ENCODE measurements at regions not wholly inside any gene's neighbourhood (a gene's known extent, or its start where the extent isn't known, plus 50 kb on each side); places are given as distances from the start of the nearest gene placed in this dataset.

GRCh38 chr12:85621041-85621440 lies 215.2 kb downstream of the RASSF9 start:
- ATAC-seq (no peak), FAIRE-seq (no peak), DNase-seq (ENCODE audit: low read depth in 1 of 2, low spot score in 1 of 2) (no peak)
- H3K4me2 ChIP-seq: no peak overlapping the region
- no peaks in the 10 kb centered on the region for H3K9me3 ChIP-seq
- ChIA-PET POLR2A (no interaction called here), CTCF (interaction anchor here (0.6 to 0.7 kb wide), 2 partner anchors 10 to 18 kb away, joined by 3 read pairs; no protein-coding TSS in a partner anchor)
- WGBS (ENCODE audit: missing lambda C conversion rate): 73% methylated on average over 2 of the region's 2 CpGs
- TF ChIP-seq SMC3 (IDR thresholded peaks at IDR 0.05): no peak
- H3K4me1 ChIP-seq: no peaks in the 10 kb centered on the region
- no peak overlapping the region for H3K4me3 ChIP-seq
- no peak overlapping the region for H3K27ac ChIP-seq

- WGBS (ENCODE audit: missing lambda C conversion rate): 69% methylated on average over 2 of the region's 2 CpGs
- ATAC-seq (no peak), FAIRE-seq (no peak), DNase-seq (ENCODE audit: low read depth in 1 of 2, low spot score in 1 of 2) (no peak)
- no peak overlapping the region for H3K4me3 ChIP-seq
- POLR2A ChIA-PET: no interaction called here
- CTCF ChIA-PET: no interaction called here
- no peak overlapping the region for H3K4me2 ChIP-seq
- TF ChIP-seq, protein P1, sequence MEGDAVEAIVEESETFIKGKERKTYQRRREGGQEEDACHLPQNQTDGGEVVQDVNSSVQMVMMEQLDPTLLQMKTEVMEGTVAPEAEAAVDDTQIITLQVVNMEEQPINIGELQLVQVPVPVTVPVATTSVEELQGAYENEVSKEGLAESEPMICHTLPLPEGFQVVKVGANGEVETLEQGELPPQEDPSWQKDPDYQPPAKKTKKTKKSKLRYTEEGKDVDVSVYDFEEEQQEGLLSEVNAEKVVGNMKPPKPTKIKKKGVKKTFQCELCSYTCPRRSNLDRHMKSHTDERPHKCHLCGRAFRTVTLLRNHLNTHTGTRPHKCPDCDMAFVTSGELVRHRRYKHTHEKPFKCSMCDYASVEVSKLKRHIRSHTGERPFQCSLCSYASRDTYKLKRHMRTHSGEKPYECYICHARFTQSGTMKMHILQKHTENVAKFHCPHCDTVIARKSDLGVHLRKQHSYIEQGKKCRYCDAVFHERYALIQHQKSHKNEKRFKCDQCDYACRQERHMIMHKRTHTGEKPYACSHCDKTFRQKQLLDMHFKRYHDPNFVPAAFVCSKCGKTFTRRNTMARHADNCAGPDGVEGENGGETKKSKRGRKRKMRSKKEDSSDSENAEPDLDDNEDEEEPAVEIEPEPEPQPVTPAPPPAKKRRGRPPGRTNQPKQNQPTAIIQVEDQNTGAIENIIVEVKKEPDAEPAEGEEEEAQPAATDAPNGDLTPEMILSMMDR (IDR thresholded peaks at IDR 0.05): no peak
- TF ChIP-seq FOSL2 (IDR thresholded peaks at IDR 0.05): no peak
- TF ChIP-seq FOSL2 (CRISPR knock-in tag; IDR thresholded peaks at IDR 0.05): no peak
- TF ChIP-seq HOXA7 (CRISPR knock-in tag; IDR thresholded peaks at IDR 0.05): no peak
- no peak for TF ChIP-seq NR3C1 (IDR thresholded peaks at IDR 0.05)
- TF ChIP-seq, protein P2, sequence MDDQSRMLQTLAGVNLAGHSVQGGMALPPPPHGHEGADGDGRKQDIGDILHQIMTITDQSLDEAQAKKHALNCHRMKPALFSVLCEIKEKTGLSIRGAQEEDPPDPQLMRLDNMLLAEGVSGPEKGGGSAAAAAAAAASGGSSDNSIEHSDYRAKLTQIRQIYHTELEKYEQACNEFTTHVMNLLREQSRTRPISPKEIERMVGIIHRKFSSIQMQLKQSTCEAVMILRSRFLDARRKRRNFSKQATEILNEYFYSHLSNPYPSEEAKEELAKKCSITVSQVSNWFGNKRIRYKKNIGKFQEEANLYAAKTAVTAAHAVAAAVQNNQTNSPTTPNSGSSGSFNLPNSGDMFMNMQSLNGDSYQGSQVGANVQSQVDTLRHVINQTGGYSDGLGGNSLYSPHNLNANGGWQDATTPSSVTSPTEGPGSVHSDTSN (IDR thresholded peaks at IDR 0.05): no peak
- no peak for TF ChIP-seq HOXB5 (CRISPR knock-in tag; IDR thresholded peaks at IDR 0.05)
- no peak for TF ChIP-seq MAZ (IDR thresholded peaks at IDR 0.05; ENCODE audit: borderline replicate concordance, low read depth, low read length)
- TF ChIP-seq ATOH8 (CRISPR knock-in tag; IDR thresholded peaks at IDR 0.05; ENCODE audit: low read depth): no peak
- TF ChIP-seq NPAS2 (CRISPR knock-in tag; IDR thresholded peaks at IDR 0.05; ENCODE audit: borderline replicate concordance): no peak
- H3K9me3 ChIP-seq: no peaks in the 10 kb centered on the region
- H3K27ac ChIP-seq: no peak overlapping the region
- H3K4me1 ChIP-seq: peaks cover 8% of the 10 kb centered on the region; the same call in 2 of the 3 replicates
Observed at GRCh38 chr12:85623763-85624162, 212.4 kb downstream of the RASSF9 start.

DNA sequence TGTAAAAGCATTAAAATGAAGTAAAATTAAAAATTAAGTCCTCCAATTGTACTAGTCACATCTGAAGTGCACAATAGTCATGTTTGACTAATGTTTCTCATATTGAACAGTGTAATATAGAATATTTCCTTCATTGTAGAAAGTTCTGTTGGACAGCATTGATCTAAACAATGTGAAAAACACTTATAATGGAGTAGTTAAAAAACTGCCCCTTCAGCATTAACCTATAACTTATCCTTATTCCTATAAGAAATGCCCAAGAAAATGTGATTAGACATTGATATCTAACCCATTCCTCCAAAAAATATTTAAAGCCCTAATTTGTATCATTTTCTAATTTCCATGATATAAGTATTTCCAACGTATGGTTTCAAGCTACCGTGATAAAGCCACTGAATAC lies 210.7 kb downstream of the RASSF9 start:
- FAIRE-seq: no peak
- Histone ChIP-seq H3K4me1 (peaks cover 8% of the 10 kb centered on the region; the same call in 2 of the 3 replicates), H3K27ac (no peak overlapping the region), H3K4me2 (no peak overlapping the region), H3K4me3 (no peak overlapping the region), H3K9me3 (no peaks in the 10 kb centered on the region)
- 98% methylated on average over 2 of the region's 2 CpGs for WGBS (ENCODE audit: missing lambda C conversion rate)
- POLR2A ChIA-PET: no interaction called here
- TF ChIP-seq MAFK (IDR thresholded peaks at IDR 0.05; ENCODE audit: partially characterized antibody): peak; percentile 51
- TF ChIP-seq, protein P3, sequence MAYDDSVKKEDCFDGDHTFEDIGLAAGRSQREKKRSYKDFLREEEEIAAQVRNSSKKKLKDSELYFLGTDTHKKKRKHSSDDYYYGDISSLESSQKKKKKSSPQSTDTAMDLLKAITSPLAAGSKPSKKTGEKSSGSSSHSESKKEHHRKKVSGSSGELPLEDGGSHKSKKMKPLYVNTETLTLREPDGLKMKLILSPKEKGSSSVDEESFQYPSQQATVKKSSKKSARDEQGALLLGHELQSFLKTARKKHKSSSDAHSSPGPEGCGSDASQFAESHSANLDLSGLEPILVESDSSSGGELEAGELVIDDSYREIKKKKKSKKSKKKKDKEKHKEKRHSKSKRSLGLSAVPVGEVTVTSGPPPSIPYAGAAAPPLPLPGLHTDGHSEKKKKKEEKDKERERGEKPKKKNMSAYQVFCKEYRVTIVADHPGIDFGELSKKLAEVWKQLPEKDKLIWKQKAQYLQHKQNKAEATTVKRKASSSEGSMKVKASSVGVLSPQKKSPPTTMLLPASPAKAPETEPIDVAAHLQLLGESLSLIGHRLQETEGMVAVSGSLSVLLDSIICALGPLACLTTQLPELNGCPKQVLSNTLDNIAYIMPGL (CRISPR knock-in tag; IDR thresholded peaks at IDR 0.05; ENCODE audit: borderline replicate concordance): no peak
- CTCF ChIA-PET: no interaction called here
- no peak for ATAC-seq
- DNase-seq (ENCODE audit: low read depth in 1 of 2, low spot score in 1 of 2): no peak
